OCI-LY3 (cell line): ENCODE measurements at regions not wholly inside any gene's neighbourhood (a gene's known extent, or its start where the extent isn't known, plus 50 kb on each side); places are given as distances from the start of the nearest gene placed in this dataset.

Experiments
- H2AFZ ChIP-seq: fragments of 200-600, 300-600 bp; shearing (Covaris generic); 2 replicates; pipeline ENCODE4 v1.6.0; 2014; ENCODE audit warnings: antibody characterized with exemption, low read depth, low read length
- H3K27ac ChIP-seq: fragments of 200-600, 300-600 bp; sonication (generic); 2 replicates; pipeline ENCODE4 v1.5.1; 2014; ENCODE audit warnings: mild to moderate bottlenecking, low read length, moderate library complexity, mixed read lengths
- H3K27me3 ChIP-seq: fragments of 200-600, 300-600 bp; sonication (generic); 2 replicates; pipeline ENCODE4 v1.6.1; 2014; ENCODE audit warnings: low read depth, low read length, mixed read lengths
- H3K36me3 ChIP-seq: fragments of 200-600, 300-600 bp; sonication (generic); replicated peaks from 2 replicates; pipeline ENCODE3; 2014; ENCODE audit warnings: low read depth, low read length, mixed read lengths
- H3K4me1 ChIP-seq: fragments of 300-600, 200-600 bp; sonication (generic); 2 replicates; pipeline ENCODE4 v1.6.1; 2014; ENCODE audit warnings: low read length, mixed read lengths
- H3K4me2 ChIP-seq: fragments of 200-600, 300-600 bp; sonication (generic); 2 replicates; pipeline ENCODE4 v1.6.1; 2014; ENCODE audit warnings: low read length, mixed read lengths
- H3K4me3 ChIP-seq: fragments of 300-600, 200-600 bp; sonication (generic); 2 replicates; pipeline ENCODE4 v1.5.1; 2014; ENCODE audit warnings: antibody characterized with exemption, mild to moderate bottlenecking, low read length, moderate library complexity
- H3K79me2 ChIP-seq: fragments of 300-600, 200-600 bp; shearing (Covaris generic); 2 replicates; pipeline ENCODE4 v1.6.1; 2014; ENCODE audit warnings: mild to moderate bottlenecking, low read length, mixed read lengths
- H3K9ac ChIP-seq: fragments of 300-600, 200-600 bp; shearing (Covaris generic); 2 replicates; pipeline ENCODE4 v1.6.0; 2014; ENCODE audit warnings: mild to moderate bottlenecking, low read length, moderate library complexity
- H3K9me3 ChIP-seq: fragments of 200-600, 300-600 bp; shearing (Covaris generic); 2 replicates; pipeline ENCODE4 v1.6.1; 2014; ENCODE audit warnings: low read length, mixed read lengths; ENCODE audit not compliant: insufficient read depth
- H4K20me1 ChIP-seq: fragments of 200-600, 300-600 bp; sonication (generic); 2 replicates; pipeline ENCODE4 v1.6.1; 2016; ENCODE audit warnings: low read length, mixed read lengths; ENCODE audit not compliant: insufficient read depth
- CTCF ChIP-seq: fragments of 200-600, 300-600 bp; sonication (generic); IDR thresholded peaks from 2 replicates; pipeline ENCODE4 v1.5.1; 2014; ENCODE audit warnings: antibody characterized with exemption, low read length, low read depth
- EZH2phosphoT487 ChIP-seq: fragments of 200-600 bp; shearing (Covaris generic); IDR thresholded peaks from 2 replicates; pipeline ENCODE4 v1.6.1; 2018; ENCODE audit warnings: antibody characterized with exemption, mixed run types, low read depth

- H3K27me3 ChIP-seq: peaks cover 9% of the 10 kb centered on the region
- peaks cover 22% of the 10 kb centered on the region for H3K4me1 ChIP-seq
- H3K27ac ChIP-seq: no peak overlapping the region
- H3K9me3 ChIP-seq: no peaks in the 10 kb centered on the region
- no peak overlapping the region for H3K9ac ChIP-seq
- H3K4me2 ChIP-seq: no peak overlapping the region
- H3K36me3 ChIP-seq: no peaks in the 10 kb centered on the region
- H3K79me2 ChIP-seq: no peaks in the 10 kb centered on the region
- H4K20me1 ChIP-seq: no peaks in the 10 kb centered on the region
- H3K4me3 ChIP-seq: no peak overlapping the region
- no peak for TF ChIP-seq CTCF
- TF ChIP-seq EZH2phosphoT487: no peak
- no peak overlapping the region for H2AFZ ChIP-seq
Measured at GRCh38 chr6:44650495-44650894, 263.0 kb downstream of the CDC5L start.

- H4K20me1 ChIP-seq: no peaks in the 10 kb centered on the region
- no peak overlapping the region for H2AFZ ChIP-seq
- H3K36me3 ChIP-seq: no peaks in the 10 kb centered on the region
- H3K4me1 ChIP-seq: peaks cover 25% of the 10 kb centered on the region
- no peak overlapping the region for H3K27ac ChIP-seq
- H3K9ac ChIP-seq: no peak overlapping the region
- H3K4me2 ChIP-seq: no peak overlapping the region
- H3K79me2 ChIP-seq: no peaks in the 10 kb centered on the region
- no peaks in the 10 kb centered on the region for H3K9me3 ChIP-seq
- H3K4me3 ChIP-seq: no peak overlapping the region
- TF ChIP-seq EZH2phosphoT487 (no peak), CTCF (no peak)
- H3K27me3 ChIP-seq: peaks cover 9% of the 10 kb centered on the region
Measured at GRCh38 chr6:44650947-44651346, 263.4 kb downstream of the CDC5L start.

DNA sequence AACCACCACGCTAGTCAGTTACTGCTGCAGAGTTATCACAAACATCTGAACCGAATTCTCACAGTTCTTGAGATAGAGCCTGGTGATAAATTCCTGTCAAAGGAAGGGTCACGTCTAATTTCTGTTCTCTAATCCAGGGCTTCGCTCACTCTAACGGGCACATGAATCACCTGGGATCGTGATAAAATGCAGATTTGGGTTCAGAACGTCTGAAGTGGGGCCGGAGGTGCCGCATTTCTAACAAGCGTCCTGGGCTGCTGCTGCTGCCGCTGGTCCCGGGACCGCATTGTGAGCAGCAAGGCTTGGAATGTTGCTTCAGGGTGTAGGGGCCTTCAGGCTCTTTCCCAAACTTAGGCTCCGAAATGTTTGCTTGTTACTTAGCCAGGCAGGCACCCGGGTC, 264.1 kb downstream of the CDC5L start:
- Histone ChIP-seq H3K9me3 (no peaks in the 10 kb centered on the region), H3K4me2 (no peak overlapping the region), H3K4me3 (no peak overlapping the region), H4K20me1 (no peaks in the 10 kb centered on the region), H3K9ac (no peak overlapping the region), H3K36me3 (no peaks in the 10 kb centered on the region), H2AFZ (no peak overlapping the region), H3K27ac (no peak overlapping the region), H3K27me3 (peaks cover 9% of the 10 kb centered on the region), H3K79me2 (no peaks in the 10 kb centered on the region), H3K4me1 (peaks cover 25% of the 10 kb centered on the region)
- TF ChIP-seq CTCF (no peak), EZH2phosphoT487 (no peak)

GRCh38 chr6:44652547-44652946, 265.0 kb downstream of the CDC5L start:
- Histone ChIP-seq H2AFZ (no peak overlapping the region), H3K4me3 (no peak overlapping the region), H3K36me3 (no peaks in the 10 kb centered on the region), H3K27me3 (peaks cover 9% of the 10 kb centered on the region), H3K4me1 (peaks cover 25% of the 10 kb centered on the region), H3K9ac (no peak overlapping the region), H3K9me3 (no peaks in the 10 kb centered on the region), H4K20me1 (no peaks in the 10 kb centered on the region), H3K4me2 (no peak overlapping the region), H3K79me2 (no peaks in the 10 kb centered on the region), H3K27ac (no peak overlapping the region)
- TF ChIP-seq CTCF: no peak
- no peak for TF ChIP-seq EZH2phosphoT487
